ENCODE measurements at regions not wholly inside any gene's neighbourhood (a gene's known extent, or its start where the extent isn't known, plus 50 kb on each side); places are given as distances from the start of the nearest gene placed in this dataset.

- no peak overlapping the region for H3K4me3 ChIP-seq (ENCODE audit: low read length)
- H3K79me2 ChIP-seq (ENCODE audit: low read length) = no peaks in the 10 kb centered on the region
- no peaks in the 10 kb centered on the region for H3K27me3 ChIP-seq (ENCODE audit: low read length)
- ATAC-seq = no peak
- ChIA-PET POLR2A (ENCODE audit: unreplicated experiment) (interaction anchor here (0.6 kb wide), 1 partner anchor 8 kb away, joined by 6 read pairs; no protein-coding TSS in a partner anchor), CTCF (no interaction called here)
- no peaks in the 10 kb centered on the region for H3K4me1 ChIP-seq (ENCODE audit: insufficient read depth, low read length)
- no peaks in the 10 kb centered on the region for H3K9me2 ChIP-seq (replicated peaks; ENCODE audit: low read length)
- H3K9me3 ChIP-seq (ENCODE audit: low read length) = no peaks in the 10 kb centered on the region
- no peaks in the 10 kb centered on the region for H3F3A ChIP-seq (ENCODE audit: low read length, unreplicated experiment)
- no peak for DNase-seq
- no peak overlapping the region for H3K4me2 ChIP-seq (ENCODE audit: low read length)
- H2AFZ ChIP-seq (ENCODE audit: low read length) = no peak overlapping the region
- intact Hi-C loops (cut with micrococcal nuclease) = no loop called here
- TF ChIP-seq EZH2 (IDR thresholded peaks at IDR 0.05; ENCODE audit: low read length, unreplicated experiment) = no peak
- TF ChIP-seq EZH2phosphoT487 (IDR thresholded peaks at IDR 0.05; ENCODE audit: borderline replicate concordance, low read length) = no peak
- TF ChIP-seq CTCF (conservative IDR thresholded peaks at IDR 0.05; ENCODE audit: low read depth, low read length) = no peak
- no TSS peak for BruUV-seq (replicated peaks)
- H3K36me3 ChIP-seq (ENCODE audit: low read depth, low read length) = no peaks in the 10 kb centered on the region
- no peak overlapping the region for H3K9ac ChIP-seq (ENCODE audit: low read length)
- no peaks in the 10 kb centered on the region for H4K20me1 ChIP-seq (ENCODE audit: low read length)
- H3K27ac ChIP-seq (ENCODE audit: low read length) = no peak overlapping the region
These were observed 713.5 kb downstream of the DIAPH3 start for GRCh38 chr13:59450229-59450628.

DNA sequence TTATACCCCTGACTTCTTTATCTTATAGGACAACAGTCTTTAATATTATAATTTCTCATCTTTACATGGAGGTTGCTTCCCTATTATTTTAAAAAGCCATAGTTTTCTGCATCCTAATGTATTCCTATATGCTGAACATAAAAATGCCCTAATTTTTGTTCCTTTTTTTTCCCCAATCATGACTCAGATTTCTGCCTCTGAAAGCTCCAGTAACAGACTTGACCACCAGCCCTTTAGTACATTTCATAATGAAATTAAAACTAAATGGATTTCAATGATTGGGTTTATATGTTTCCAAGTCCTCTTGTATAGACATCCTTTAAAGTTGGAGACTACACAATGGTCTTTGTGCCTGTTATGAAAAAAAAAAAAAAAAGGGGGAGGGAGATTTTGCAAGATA lies 712.5 kb downstream of the DIAPH3 start:
- H3K79me2 ChIP-seq (ENCODE audit: low read length) = no peaks in the 10 kb centered on the region
- no peaks in the 10 kb centered on the region for H3K27me3 ChIP-seq (ENCODE audit: low read length)
- no peaks in the 10 kb centered on the region for H3K36me3 ChIP-seq (ENCODE audit: low read depth, low read length)
- H2AFZ ChIP-seq (ENCODE audit: low read length) = no peak overlapping the region
- H3F3A ChIP-seq (ENCODE audit: low read length, unreplicated experiment) = no peaks in the 10 kb centered on the region
- no peak for ATAC-seq
- H3K9me3 ChIP-seq (ENCODE audit: low read length) = no peaks in the 10 kb centered on the region
- H3K4me1 ChIP-seq (ENCODE audit: insufficient read depth, low read length) = no peaks in the 10 kb centered on the region
- no peak overlapping the region for H3K4me3 ChIP-seq (ENCODE audit: low read length)
- CTCF ChIA-PET = interaction anchor here (0.7 kb wide), 1 partner anchor 320 kb away, joined by 5 read pairs; no protein-coding TSS in a partner anchor
- intact Hi-C loops (cut with micrococcal nuclease) = no loop called here
- DNase-seq = no peak
- POLR2A ChIA-PET (ENCODE audit: unreplicated experiment) = no interaction called here
- no peaks in the 10 kb centered on the region for H3K9me2 ChIP-seq (replicated peaks; ENCODE audit: low read length)
- H3K27ac ChIP-seq (ENCODE audit: low read length) = no peak overlapping the region
- no TSS peak for BruUV-seq (replicated peaks)
- H3K4me2 ChIP-seq (ENCODE audit: low read length) = no peak overlapping the region
- H3K9ac ChIP-seq (ENCODE audit: low read length) = no peak overlapping the region
- no peaks in the 10 kb centered on the region for H4K20me1 ChIP-seq (ENCODE audit: low read length)
- TF ChIP-seq EZH2 (IDR thresholded peaks at IDR 0.05; ENCODE audit: low read length, unreplicated experiment) = no peak
- TF ChIP-seq EZH2phosphoT487 (IDR thresholded peaks at IDR 0.05; ENCODE audit: borderline replicate concordance, low read length) = no peak
- no peak for TF ChIP-seq CTCF (conservative IDR thresholded peaks at IDR 0.05; ENCODE audit: low read depth, low read length)

DNA sequence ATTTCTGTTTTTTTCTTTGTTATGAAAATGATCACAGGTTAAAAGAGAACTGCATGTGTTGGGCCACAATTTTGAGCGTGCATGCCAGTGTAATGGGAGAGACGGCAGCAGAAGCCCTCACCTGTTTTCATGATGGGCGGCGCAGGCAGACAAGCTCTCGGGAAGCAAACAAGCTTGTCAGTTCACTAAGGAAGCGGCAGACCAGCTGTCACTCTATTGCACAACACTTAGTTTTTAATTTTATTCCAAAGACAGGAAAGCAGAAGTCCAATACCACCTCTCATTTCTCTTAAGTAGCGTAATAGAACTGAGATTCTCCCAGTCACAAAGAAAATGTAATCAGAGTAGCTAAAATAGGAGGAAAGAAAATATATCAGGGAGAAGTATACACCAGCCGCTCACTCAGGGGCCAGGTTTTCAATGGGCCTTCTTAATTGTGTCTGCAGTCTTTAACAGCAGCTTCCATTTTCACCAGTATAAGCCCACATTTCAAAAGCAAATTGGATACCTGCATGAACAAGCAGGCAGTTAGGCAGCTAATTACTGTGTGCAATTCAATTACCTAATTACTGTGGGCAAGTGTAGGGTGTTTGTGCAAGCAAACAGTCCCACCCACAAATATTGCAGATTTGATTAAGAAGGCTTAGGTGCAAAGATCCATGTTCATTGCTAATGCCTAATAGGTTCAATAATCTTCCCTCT lies 711.4 kb downstream of the DIAPH3 start:
- BruUV-seq (replicated peaks) = no TSS peak
- no peak for ATAC-seq

More for the DNA sequence above, 711.4 kb downstream of the DIAPH3 start:
- intact Hi-C loops (cut with micrococcal nuclease) = no loop called here
- Histone ChIP-seq H2AFZ (ENCODE audit: low read length) (no peak overlapping the region), H3K9me2 (replicated peaks; ENCODE audit: low read length) (no peaks in the 10 kb centered on the region), H3K4me2 (ENCODE audit: low read length) (no peak overlapping the region), H3F3A (ENCODE audit: low read length, unreplicated experiment) (no peaks in the 10 kb centered on the region), H3K27ac (ENCODE audit: low read length) (no peak overlapping the region), H3K36me3 (ENCODE audit: low read depth, low read length) (no peaks in the 10 kb centered on the region), H4K20me1 (ENCODE audit: low read length) (no peaks in the 10 kb centered on the region), H3K27me3 (ENCODE audit: low read length) (no peaks in the 10 kb centered on the region), H3K4me1 (ENCODE audit: insufficient read depth, low read length) (no peaks in the 10 kb centered on the region), H3K79me2 (ENCODE audit: low read length) (no peaks in the 10 kb centered on the region), H3K4me3 (ENCODE audit: low read length) (no peak overlapping the region), H3K9me3 (ENCODE audit: low read length) (no peaks in the 10 kb centered on the region), H3K9ac (ENCODE audit: low read length) (no peak overlapping the region)
- POLR2A ChIA-PET (ENCODE audit: unreplicated experiment) = no interaction called here
- DNase-seq = no peak
- CTCF ChIA-PET = no interaction called here
- TF ChIP-seq CTCF (conservative IDR thresholded peaks at IDR 0.05; ENCODE audit: low read depth, low read length) = no peak
- TF ChIP-seq EZH2 (IDR thresholded peaks at IDR 0.05; ENCODE audit: low read length, unreplicated experiment) = no peak
- TF ChIP-seq EZH2phosphoT487 (IDR thresholded peaks at IDR 0.05; ENCODE audit: borderline replicate concordance, low read length) = no peak
